OCI-M2 (cell line): ENCODE measurements at regions not wholly inside any gene's neighbourhood (a gene's known extent, or its start where the extent isn't known, plus 50 kb on each side); places are given as distances from the start of the nearest gene placed in this dataset.

Source experiments
- DNase-seq: peaks from one replicate; lab custom pipeline; 2025; ENCODE audit not compliant: unreplicated experiment; lab: John Stamatoyannopoulos, UW

DNA sequence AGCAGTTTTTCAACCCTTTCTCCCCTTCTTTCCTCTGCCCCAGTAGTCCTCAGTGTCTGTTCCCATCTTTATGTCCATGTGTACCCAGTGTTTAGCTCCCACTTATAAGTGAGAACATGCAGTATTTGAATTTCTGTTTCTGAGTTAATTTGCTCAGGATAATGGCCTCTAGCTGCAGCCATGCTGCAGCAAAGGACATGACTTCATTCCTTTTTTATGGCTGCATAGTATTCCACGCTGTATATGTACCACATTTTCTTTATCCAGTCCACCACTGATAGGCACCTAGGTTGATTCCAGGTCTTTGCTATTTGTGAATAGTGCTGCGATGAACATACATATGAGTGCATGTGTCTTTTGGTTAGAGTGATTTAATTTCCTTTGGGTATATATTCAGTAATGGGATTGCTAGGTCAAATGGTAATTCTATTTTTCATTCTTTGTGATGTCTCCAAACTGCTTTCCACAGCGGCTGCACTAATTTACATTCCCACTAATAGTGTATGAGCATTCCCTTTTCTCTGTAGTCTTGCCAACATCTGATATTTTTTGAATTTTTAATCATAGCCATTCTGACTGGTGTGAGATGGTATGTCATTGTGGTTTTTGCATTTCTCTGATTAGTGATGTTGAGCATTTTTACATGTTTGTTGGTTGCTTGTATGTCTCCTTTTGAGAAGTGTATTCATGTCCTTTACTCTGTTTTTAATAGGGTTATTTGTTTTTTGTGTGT is 54.6 kb upstream of the ANK2 start:
- no peak for DNase-seq
